Hepatocyte (in vitro differentiated cells): ENCODE measurements at regions not wholly inside any gene's neighbourhood (a gene's known extent, or its start where the extent isn't known, plus 50 kb on each side); places are given as distances from the start of the nearest gene placed in this dataset.
"Not testable (repeated sequence)": the region's sequence is repeated elsewhere in the genome, so short reads cannot be mapped to it uniquely, and the experiment has no call there.

Experiments
- DNase-seq: peaks from one replicate; pipeline ENCODE4 v3.0.0-alpha.2; 2016; ENCODE audit warnings: low spot score
- H2AFZ ChIP-seq: fragments of 200-600 bp; sonication (generic); 2 replicates; pipeline ENCODE4 v1.6.0; 2016; ENCODE audit warnings: antibody characterized with exemption, mild to moderate bottlenecking
- H3K27ac ChIP-seq: fragments of 200-600 bp; sonication (generic); 2 replicates; pipeline ENCODE4 v1.5.1; 2016; ENCODE audit warnings: mild to moderate bottlenecking
- H3K27me3 ChIP-seq: fragments of 200-600 bp; sonication (generic); 2 replicates; pipeline ENCODE4 v1.6.1; 2016
- H3K36me3 ChIP-seq: fragments of 200-600 bp; sonication (generic); replicated peaks from 2 replicates; pipeline ENCODE4 v1.5.1; 2016; ENCODE audit warnings: low read depth; ENCODE audit not compliant: insufficient read depth
- H3K4me1 ChIP-seq: fragments of 200-600 bp; sonication (generic); 2 replicates; pipeline ENCODE4 v1.5.1; 2016; ENCODE audit warnings: mild to moderate bottlenecking, moderate library complexity; ENCODE audit not compliant: insufficient read depth
- H3K4me2 ChIP-seq: fragments of 200-600 bp; sonication (generic); 2 replicates; pipeline ENCODE4 v1.6.0; 2016
- H3K4me3 ChIP-seq: fragments of 200-600 bp; sonication (generic); 2 replicates; pipeline ENCODE4 v1.5.1; 2016; ENCODE audit warnings: mild to moderate bottlenecking
- H3K79me2 ChIP-seq: fragments of 200-600 bp; sonication (generic); 2 replicates; pipeline ENCODE4 v1.6.0; 2017; ENCODE audit warnings: mild to moderate bottlenecking
- H3K9me2 ChIP-seq: fragments of 200-600 bp; sonication (generic); replicated peaks from 2 replicates; pipeline ENCODE4 v1.6.0; 2017; ENCODE audit warnings: mild to moderate bottlenecking; ENCODE audit not compliant: insufficient read depth
- H3K9me3 ChIP-seq: fragments of 200-600 bp; sonication (generic); 2 replicates; pipeline ENCODE4 v1.5.1; 2016; ENCODE audit warnings: low read depth, mild to moderate bottlenecking
- H4K20me1 ChIP-seq: fragments of 200-600 bp; sonication (generic); 2 replicates; pipeline ENCODE4 v1.6.0; 2016; ENCODE audit warnings: mild to moderate bottlenecking; ENCODE audit not compliant: insufficient read depth, poor library complexity, severe bottlenecking
- CTCF ChIP-seq: fragments of 200-600 bp; sonication (generic); IDR thresholded peaks from 2 replicates; pipeline ENCODE4 v1.5.1; 2016; ENCODE audit warnings: antibody characterized with exemption, mild to moderate bottlenecking; ENCODE audit not compliant: poor library complexity
- EZH2 ChIP-seq: fragments of 200-600 bp; sonication (generic); IDR thresholded peaks from 2 replicates; pipeline ENCODE4 v1.6.1; 2016; ENCODE audit warnings: antibody characterized with exemption, mild to moderate bottlenecking, borderline replicate concordance
- EZH2phosphoT487 ChIP-seq: fragments of 200-600 bp; sonication (generic); IDR thresholded peaks from one replicate; pipeline ENCODE4 v1.6.1; 2018; ENCODE audit warnings: antibody characterized with exemption, mild to moderate bottlenecking, low read depth, moderate library complexity; ENCODE audit not compliant: unreplicated experiment, severe bottlenecking
- WGBS: methylation state at CpG from one replicate; pipeline ENCODE4 v1.1.6; 2016; ENCODE audit warnings: low lambda C conversion rate; ENCODE audit errors: missing lambda C conversion rate; 5-methylcytosine and 5-hydroxymethylcytosine counted together

DNA sequence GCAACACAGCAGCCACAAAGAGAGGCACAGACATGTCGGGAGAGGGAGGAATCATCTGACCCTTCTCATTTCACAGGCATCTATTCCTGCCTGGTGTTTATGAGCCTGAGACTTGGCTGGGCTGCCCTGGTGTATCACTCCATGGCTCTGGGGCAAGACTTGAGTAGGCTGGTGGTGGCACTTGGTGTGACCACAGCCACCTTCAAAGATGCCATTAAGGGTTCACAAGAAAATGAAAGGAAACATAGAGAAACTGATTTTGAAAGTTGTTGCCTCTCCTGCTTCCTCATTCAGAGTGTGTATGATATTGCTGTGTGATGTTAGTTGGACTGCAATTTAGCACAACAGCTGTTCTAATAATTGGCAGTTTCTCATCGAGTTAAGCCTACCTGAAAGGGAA is 298.8 kb downstream of the FAM72C start:
- Histone ChIP-seq H3K36me3 (no peaks in the 10 kb centered on the region), H3K4me2 (no peak overlapping the region), H3K27ac (no peak overlapping the region), H3K4me3 (no peak overlapping the region), H2AFZ (no peak overlapping the region), H4K20me1 (no peaks in the 10 kb centered on the region), H3K79me2 (no peaks in the 10 kb centered on the region), H3K4me1 (no peaks in the 10 kb centered on the region), H3K9me3 (no peaks in the 10 kb centered on the region), H3K9me2 (no peaks in the 10 kb centered on the region), H3K27me3 (no peaks in the 10 kb centered on the region)
- WGBS: 64% methylated on average over 2 of the region's 2 CpGs
- TF ChIP-seq EZH2phosphoT487: no peak
- no peak for TF ChIP-seq CTCF
- no peak for TF ChIP-seq EZH2
- no peak for DNase-seq

DNA sequence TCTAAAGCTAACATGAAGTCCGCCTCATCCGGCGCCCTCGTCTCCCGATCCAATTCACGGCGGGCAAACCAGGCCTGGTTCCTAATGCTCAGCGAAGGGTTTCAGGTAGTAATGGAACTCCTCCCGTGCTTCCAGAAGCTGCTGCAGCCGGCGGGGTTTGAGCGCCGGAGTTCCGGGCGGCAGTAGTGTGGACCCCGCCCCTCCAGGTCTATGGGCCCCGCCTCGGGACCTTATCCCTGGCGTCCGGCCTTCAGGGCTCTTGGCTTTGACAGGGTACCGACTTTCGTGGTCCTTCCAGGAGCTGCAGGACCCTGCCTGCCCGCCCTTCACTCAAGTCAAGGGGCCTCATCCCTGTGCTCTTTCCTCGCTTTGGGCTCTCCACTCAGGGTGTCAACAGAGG is 304.1 kb downstream of the FAM72C start:
- Histone ChIP-seq H4K20me1 (no peaks in the 10 kb centered on the region), H3K79me2 (no peaks in the 10 kb centered on the region), H3K9me2 (no peaks in the 10 kb centered on the region), H3K27ac (no peak overlapping the region), H3K36me3 (no peaks in the 10 kb centered on the region), H2AFZ (no peak overlapping the region), H3K4me1 (no peaks in the 10 kb centered on the region), H3K9me3 (no peaks in the 10 kb centered on the region), H3K4me2 (no peak overlapping the region), H3K4me3 (no peak overlapping the region), H3K27me3 (no peaks in the 10 kb centered on the region)
- TF ChIP-seq EZH2phosphoT487 (no peak), EZH2 (no peak), CTCF (no peak)
- DNase-seq: no peak
- 92% methylated on average over 24 of the region's 24 CpGs for WGBS

DNA sequence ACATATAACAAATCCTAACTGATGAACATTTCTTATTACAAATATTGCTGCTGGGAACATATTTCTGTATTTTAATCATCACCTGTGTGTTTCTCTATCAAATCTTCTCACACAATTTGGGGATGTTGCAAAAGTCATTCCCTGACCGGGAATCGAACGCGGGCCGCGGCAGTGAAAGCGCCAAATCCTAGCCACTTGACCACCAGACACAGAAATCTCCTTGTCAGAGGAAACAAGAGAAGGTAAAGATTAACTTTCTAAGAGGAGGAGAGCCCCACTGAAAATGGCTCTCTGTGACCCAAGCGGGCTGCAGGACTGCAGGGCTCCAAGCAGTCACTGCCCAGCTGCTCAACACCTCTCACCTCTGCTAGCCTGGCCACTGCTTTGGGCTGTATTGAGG is 304.9 kb downstream of the FAM72C start:
- no peak overlapping the region for H3K27ac ChIP-seq
- no peaks in the 10 kb centered on the region for H3K27me3 ChIP-seq
- H3K4me2 ChIP-seq: no peak overlapping the region
- H3K79me2 ChIP-seq: no peaks in the 10 kb centered on the region
- H4K20me1 ChIP-seq: no peaks in the 10 kb centered on the region
- H3K36me3 ChIP-seq: no peaks in the 10 kb centered on the region
- 87% methylated on average over 8 of the region's 8 CpGs for WGBS
- no peak overlapping the region for H3K4me3 ChIP-seq
- no peak for DNase-seq
- no peaks in the 10 kb centered on the region for H3K9me3 ChIP-seq
- no peaks in the 10 kb centered on the region for H3K9me2 ChIP-seq
- no peaks in the 10 kb centered on the region for H3K4me1 ChIP-seq
- TF ChIP-seq CTCF: no peak
- no peak for TF ChIP-seq EZH2
- no peak overlapping the region for H2AFZ ChIP-seq

DNA sequence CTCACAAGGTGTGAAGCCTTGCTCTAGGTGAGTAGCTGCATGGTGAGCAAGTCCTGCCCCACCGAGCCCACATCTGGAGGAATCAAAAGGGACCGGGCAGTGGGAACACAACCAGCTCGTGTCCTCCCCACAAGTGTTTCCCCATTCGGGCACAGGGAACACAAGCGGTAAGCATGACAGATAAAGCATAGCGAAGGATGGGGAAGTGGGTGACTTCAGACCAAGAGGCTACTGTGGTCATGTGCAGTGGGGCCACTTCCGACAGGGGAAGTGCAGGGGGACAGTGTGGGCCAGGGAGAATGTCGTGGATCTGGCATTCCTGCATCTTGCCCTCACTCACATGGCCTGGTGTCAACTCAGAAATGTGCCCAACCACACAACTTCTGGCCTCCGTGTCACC is 306.2 kb downstream of the FAM72C start:
- Histone ChIP-seq H2AFZ (no peak overlapping the region), H3K9me2 (no peaks in the 10 kb centered on the region), H3K27ac (no peak overlapping the region), H3K79me2 (no peaks in the 10 kb centered on the region), H3K4me3 (no peak overlapping the region), H4K20me1 (no peaks in the 10 kb centered on the region), H3K4me2 (no peak overlapping the region), H3K36me3 (no peaks in the 10 kb centered on the region), H3K4me1 (no peaks in the 10 kb centered on the region), H3K27me3 (no peaks in the 10 kb centered on the region), H3K9me3 (no peaks in the 10 kb centered on the region)
- DNase-seq: no peak
- no peak for TF ChIP-seq EZH2phosphoT487
- TF ChIP-seq CTCF: no peak
- TF ChIP-seq EZH2: no peak
- 70% methylated on average over 9 of the region's 9 CpGs for WGBS

- H3K79me2 ChIP-seq, H3K27me3 ChIP-seq: not testable (repeated sequence)
- 78% methylated on average over 2 of the region's 2 CpGs for WGBS
Measured at GRCh38 chr1:143663056-143663455, 308.7 kb downstream of the FAM72C start.

More at GRCh38 chr1:143663056-143663455, 308.7 kb downstream of the FAM72C start:
- not testable (repeated sequence) for H3K36me3 ChIP-seq, H3K9me3 ChIP-seq, H4K20me1 ChIP-seq, H3K4me3 ChIP-seq, H3K4me1 ChIP-seq, H3K9me2 ChIP-seq, H3K27ac ChIP-seq, DNase-seq, H2AFZ ChIP-seq, H3K4me2 ChIP-seq
